NCI-H1417 treated with DMSO at 0.1 percent for 48 hours (cell line): ENCODE measurements at regions not wholly inside any gene's neighbourhood (a gene's known extent, or its start where the extent isn't known, plus 50 kb on each side); places are given as distances from the start of the nearest gene placed in this dataset.

Source experiments
- DNase-seq: peaks from one replicate; lab custom pipeline; 2025; lab: John Stamatoyannopoulos, UW

DNA sequence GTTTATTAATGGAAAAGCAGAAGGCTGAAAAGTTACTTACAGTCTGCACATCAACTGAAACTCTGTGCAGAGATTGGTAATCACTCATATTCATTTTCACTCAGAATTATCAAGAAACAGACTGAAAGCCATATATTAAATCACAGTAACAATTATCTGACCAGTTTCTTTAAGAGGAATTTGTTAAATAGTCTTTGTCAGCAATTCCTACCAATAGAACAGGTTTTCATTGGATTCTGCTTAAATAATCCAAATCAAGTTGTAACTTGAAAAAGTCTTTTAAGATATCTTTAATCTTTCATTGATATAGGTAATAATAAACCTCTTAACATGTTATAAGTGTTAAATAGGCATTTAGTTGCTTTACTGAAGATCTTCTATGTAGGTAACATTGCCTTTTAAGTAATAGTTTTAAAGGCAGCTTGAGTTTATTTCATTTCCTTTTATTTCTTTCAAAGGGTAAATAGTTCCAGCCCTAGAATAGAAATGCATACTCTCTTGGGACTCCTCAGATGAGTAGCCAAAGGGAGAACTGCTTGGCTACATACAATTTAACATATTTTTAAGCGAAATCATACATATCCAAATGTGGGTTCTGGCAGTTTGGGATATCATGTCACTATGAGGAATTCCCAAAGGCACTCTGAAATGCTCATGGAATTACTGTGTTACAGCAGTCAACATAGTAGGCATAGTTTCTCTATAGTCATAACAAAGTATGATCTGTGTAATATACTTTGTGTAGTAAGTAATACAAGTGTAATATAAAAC is 326.0 kb upstream of the SPRY2 start:
- no peak for DNase-seq

DNA sequence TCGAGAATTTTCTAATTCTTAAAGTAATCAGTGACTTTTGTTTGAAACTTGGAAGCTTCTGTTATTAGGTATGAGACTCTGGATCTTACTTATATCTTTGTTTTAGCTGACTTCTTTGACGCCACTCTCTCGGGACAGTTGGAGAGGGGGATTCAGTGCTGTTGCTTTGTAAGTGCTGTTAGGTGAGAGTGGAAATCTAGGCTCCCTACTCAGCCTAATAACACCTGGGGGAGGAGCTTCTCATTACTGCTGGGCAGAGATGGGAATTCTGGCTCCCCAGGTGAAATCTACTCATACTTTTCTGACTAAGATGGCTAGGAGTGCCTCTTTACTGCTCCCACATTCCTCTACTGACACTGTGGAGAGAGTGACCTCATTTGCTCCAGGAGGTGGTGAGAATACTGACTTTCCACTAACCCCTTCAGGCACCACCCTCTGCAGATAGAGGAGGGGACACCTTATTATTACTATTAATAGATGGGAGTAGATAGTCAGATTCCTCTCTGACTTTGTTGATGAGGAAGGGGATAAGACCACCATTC is 324.9 kb upstream of the SPRY2 start:
- no peak for DNase-seq

DNA sequence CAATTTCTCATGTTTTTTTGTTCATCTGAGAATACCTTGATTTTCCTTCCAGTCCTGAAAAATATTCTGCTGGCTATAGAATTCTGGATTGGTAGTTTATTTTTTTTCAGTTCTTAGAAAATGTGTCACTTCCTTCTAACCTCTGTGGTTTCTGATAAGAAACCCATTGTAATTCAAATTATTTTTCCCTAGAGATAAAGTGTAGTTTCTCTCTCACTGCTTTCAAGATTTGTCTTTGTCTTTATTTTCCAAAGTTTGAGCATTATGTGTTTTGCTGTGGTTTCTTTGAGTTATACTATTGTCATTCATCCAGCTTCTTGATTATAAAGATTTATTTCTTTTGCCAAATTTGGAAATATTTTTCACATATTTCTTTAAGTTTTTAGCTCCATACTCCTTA is 324.0 kb upstream of the SPRY2 start:
- DNase-seq, result no peak

DNA sequence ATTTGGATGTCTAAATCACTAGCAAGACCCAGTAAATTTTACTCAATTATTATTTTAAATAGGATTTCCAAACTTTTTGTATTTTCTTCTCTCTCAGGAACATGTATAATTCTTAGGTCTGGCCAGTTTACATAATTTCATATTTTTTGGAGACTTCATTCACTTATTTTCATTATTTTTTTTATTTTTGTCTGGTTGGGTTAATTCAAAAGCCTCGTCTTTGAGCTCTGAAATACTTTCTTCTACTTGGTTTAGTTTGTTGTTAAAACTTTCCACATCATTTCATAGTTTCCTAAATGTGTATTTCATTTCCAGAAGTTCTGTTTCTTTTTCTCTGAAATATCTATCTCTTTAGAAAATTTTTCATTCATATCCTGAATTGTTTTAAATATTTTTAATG is 322.9 kb upstream of the SPRY2 start:
- no peak for DNase-seq

DNA sequence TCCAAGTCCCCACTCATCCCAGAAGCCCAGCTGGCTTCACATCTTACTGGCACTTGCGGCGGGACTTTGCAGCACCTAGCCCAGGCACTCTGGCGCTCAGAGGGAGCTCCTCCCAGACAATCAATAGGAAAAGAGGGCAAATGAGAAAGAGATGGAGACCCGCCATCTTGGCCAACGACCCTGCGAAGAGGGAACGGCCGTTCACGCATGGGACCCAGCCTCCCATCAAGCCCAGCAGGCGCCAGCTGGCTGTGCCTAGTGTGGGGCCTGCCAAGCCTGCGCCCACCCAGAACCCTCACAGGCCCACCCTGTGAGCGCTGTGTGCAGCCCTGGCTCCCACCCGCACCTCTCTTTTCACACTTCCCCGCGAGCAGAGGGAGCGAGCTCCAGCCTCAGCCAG is 317.8 kb upstream of the SPRY2 start:
- DNase-seq, result no peak

DNA sequence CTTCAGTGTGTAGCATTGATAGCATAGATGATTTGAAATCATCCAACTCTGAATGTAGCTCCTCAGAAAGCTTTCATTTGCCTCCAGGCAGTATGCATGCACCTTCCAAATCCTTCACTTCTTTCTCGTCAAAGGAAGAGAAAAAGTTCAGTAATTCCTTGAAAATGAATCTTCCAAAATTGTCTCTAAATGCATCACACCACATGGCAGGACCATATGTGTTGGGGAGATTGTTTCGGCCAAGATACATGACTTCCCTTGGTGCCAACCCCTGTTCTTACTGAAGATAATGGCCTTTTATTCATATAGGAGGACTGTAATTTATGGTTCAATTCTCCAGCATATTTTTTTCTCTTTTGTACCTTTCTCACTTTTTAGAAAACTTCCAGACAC is 315.6 kb upstream of the SPRY2 start:
- no peak for DNase-seq

DNA sequence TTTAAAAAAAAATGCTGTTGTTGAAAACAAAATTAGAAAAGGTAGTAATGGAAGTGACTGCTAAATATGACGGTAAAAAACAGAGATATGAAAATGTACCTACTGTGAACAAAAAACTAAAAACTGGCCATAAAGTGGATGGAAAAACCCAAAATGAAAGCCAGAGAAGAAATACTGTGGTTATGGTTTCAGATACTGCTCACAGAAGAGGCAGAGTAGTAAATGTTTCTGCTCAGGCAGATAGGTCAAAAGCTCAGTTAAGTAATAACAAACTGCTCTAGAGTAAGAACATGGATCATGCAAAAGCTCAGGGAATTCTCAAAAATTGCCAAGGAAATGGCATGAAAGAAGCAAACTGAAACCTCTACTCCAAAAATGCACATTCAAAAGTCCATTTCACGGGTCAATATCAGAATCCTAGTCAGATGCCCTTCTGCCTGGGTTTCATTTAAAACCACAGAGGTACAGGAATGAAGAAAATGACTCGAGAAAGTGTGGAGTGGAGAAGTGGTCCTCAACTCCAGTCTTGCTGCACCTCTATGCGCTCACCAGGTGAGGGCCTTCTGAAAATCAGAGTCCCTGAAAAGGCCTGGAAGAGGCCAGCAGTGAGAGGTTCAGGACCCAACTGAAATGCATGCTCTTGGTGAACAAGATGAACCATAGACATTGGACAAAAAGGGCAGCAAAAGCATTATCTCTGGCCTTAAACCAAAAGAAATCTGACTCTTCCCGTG is 315.0 kb upstream of the SPRY2 start:
- no peak for DNase-seq

DNA sequence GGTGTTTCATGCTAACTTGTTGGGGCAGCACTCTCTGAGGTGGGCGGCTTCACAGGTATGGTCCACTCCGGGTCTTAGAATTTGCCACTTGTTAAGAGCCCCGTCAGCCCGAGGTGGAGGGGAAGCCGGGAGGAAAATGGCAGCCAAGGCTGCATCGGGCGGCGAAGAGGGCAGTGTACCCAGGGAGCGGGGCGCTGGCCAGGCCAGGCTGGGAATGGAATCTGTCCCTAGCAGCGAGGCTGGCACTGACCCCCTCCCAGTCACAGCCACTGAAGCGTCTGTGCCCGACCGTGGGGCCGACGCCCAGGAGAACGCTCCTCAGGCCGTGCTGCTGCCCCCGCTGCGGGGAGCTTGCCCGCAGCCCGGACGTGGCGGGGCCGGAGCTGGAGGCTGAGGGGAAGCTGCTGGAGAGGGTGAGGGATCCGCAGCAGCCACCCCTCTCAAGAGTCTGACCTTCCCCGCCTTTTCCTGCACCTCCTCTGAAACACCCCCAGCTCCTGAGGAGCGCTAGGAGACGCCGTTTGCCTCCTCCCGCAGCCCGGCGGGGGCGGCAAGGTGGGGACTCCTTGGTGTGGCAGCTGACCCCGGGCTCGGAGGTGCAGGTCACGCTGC is 313.8 kb upstream of the SPRY2 start:
- DNase-seq, result no peak

DNA sequence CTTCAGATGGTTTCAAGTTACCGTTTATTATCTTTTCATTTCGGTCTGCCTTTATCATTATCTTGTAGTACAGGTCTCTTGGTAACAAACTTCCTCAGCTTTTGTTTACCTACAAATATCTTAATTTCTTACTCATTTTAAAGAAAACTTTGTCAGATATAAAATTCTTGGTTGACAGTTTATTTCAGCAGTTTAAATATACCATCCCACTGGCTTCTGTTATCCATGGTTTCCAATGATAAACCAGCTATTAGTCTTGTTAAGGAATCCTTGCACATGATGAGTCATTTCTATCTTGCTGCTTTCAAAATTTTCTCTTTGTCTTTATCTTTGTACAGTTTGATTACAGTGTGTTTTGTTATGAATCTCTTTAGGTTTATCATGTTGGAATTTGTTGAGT is 308.3 kb upstream of the SPRY2 start:
- DNase-seq, result no peak

DNA sequence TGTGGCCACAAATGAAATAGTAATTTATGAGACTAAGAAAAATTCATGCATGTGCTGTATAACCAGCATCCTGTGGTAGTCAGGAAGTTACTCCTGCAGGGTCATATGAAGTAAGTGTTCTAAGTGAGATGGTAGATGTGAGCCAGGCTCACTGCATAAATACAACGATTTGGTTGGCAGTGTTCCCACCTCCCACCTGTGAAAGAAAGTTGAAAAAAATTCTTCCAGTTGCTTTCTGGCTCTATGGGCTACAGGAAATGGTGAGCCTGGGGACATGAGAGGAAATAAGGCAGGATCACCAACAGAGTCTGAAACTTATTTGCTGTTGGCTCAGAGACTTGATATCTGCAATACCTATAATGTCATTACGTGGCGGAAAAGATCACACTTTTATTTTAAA is 301.7 kb upstream of the SPRY2 start:
- DNase-seq, result no peak

DNA sequence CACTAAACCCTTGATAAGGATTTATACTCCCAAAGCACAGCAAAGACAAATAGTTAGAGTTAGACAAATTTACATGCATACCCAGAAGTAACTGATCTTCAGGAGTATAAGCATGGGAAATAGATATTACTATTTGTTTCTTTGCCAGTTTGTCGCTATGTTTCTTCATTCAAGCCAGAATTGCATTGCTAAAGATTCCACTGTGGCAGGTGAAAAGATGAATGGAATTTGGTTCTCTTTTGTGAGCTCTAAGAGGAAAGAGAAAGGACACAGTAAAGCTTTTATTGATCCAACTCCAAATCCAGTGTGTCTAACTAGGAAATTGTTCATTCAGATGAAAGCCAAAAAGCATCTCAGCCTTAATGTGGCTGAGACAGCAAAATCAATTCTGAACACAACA is 292.3 kb upstream of the SPRY2 start:
- DNase-seq, result no peak

DNA sequence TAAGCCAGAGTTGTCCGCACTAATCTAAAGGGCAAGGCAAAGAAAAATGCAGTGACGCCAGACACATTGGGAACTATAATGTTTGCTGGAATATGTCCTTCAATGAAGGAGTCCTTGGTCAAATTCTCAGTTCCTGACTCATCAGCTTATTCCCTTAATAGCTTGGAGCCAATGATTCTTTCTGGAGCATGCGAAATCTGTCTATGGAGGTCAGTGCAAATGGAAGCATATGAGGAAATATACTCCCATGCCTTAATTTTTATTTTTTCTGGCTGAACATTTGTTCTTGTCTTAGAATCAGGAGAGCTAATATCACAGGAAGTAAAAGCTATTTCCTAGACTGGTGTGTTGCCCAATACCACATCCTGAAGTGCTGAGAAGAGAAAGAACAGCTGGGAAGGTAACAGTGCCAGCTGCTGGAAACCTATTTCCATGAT is 289.8 kb upstream of the SPRY2 start:
- no peak for DNase-seq

DNA sequence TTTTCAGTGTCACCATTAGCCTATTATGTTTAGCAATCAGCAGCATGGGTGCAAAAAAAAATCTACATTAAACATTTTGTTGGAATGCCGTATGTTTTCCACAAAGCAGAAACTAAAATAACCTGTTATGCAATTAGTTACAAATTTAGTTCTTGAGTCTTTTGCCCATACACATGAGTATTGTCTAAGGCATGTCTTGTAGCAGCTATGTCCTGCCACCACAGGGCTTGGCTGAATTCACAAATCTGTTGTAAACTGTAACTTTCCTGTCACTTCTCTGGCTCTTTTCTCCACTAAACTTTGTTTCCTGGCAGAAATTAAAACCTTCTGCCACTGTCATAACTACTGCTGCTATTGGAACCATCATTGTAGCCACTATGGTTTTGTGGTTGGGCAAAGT is 277.9 kb upstream of the SPRY2 start:
- DNase-seq, result no peak

DNA sequence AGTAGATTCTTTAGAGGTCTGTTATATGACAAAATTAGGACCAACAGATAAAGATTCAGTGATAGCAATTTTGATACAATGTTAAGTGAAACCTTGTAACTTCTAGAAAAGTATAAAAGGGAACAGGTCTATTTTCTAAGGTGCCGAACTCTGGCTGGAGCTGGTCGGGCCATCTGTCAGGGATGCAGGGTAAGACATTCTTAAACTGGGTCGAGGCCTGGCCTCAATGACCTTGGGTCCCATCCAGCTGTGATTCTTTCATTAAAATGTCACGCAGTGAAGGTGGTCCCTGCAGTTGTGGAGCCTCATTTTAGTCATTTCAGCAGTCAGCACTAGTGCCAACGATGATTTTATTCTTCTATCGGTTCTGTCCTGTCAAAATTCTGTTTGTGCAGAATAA is 271.9 kb upstream of the SPRY2 start:
- DNase-seq, result no peak

DNA sequence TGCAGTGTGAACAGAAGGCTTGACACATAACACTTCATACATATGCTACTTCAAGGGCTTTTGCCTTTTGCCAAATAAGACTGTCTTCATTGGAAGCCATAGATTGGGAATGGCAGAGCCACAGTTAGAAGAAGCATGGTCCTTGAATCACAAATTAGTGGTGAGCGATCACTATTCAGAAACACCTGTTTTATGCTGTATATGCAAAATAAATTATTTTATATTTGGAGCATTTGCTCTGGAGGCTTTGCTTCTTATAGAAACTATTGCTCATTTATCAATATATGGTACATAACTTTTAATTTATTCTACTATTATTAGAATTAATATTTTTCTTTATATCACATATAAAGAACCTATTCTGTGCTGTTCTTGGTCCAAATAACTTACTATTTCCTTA is 270.4 kb upstream of the SPRY2 start:
- no peak for DNase-seq

DNA sequence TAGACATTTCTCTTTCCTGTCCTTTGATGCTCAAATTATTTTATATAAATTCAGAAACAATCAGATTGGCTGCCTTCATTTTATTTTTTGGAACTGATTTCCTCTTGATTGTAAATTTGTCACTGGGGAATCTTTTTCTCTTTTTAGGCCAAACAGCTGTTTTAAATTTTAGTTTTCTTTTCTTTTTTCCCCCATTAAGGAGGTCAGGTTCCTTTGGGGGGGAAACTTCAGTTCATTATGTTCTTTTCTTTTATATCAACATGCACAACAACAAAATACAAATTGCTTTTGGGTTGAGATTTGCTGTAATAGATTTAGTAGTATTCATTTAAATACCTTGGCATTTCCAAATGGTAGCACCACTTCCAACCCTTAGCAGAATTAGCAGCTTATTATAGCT is 264.8 kb upstream of the SPRY2 start:
- DNase-seq, result no peak

DNA sequence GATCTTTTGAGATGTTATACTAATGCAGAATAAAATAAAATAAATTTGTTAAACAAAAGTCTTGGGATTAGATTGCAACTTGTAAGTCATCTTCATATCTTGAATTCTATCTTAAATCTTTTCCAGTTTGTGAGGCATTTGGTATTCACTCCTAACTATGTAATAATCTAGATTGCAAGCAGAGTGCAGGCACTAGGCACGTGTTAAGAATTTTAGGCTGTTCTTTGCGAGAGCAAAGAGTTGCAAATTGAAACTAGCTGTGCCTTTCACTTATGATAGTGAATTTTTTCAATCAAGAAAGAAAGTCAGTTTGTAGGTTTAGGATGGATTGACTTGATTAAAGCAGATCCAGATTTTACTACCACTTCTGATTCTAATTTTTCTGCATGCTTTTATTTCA is 264.1 kb upstream of the SPRY2 start:
- DNase-seq, result no peak

DNA sequence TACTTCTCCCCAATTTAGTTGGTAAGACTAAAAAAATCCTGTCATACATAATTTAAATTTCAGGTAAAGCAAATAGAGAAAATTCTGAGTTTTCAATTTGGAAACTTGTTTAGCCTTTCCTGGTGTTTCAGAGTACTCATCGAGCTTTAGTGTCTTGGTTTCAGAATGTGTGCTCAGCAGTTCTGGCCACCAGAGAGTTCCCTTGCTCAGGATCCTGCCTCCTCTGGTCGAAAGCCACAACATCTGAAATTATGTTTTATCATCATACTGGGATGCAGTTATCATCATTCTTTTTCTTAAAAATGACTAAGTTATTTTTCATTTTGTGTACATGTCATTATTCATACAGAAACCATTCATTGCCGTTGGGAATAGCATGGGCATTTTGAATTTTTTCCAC is 263.2 kb upstream of the SPRY2 start:
- DNase-seq, result no peak

DNA sequence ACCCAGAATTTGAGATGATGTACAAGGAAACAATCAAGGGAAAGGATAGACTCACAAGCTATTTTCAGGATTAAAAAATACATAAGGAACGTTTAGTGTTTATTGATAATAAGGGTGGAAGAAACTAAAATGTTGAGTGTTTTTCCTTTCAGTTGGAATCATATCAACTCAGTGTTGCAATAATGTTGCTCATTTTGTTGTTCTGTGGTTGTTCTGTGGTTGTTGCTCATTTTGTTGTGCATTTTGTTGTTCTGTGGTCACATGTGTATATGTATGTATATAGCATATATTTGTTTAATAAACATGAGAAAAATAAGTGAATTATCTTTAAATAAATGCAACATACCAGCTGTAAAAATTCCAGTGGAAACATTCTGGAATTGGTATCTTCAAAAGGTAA is 262.4 kb upstream of the SPRY2 start:
- no peak for DNase-seq

DNA sequence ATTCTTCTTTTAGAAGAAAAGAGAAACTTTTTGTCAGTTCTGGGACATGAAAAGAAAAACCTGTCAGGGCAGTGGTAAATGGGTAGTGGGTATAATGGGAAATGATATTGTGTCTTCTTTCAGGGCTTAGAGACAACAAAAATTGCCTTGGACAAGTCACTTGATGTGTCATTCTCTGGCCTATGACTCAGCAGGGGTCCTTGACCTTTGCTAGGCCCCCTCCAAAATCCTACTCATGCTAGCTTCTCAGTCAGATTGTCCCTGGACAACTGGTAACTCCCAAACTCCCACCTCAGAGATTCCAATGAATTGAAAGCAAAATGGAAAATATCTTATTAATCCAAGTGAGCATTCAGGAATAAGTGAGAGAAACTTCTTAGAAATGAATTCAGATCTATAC is 258.8 kb upstream of the SPRY2 start:
- DNase-seq, result no peak

DNA sequence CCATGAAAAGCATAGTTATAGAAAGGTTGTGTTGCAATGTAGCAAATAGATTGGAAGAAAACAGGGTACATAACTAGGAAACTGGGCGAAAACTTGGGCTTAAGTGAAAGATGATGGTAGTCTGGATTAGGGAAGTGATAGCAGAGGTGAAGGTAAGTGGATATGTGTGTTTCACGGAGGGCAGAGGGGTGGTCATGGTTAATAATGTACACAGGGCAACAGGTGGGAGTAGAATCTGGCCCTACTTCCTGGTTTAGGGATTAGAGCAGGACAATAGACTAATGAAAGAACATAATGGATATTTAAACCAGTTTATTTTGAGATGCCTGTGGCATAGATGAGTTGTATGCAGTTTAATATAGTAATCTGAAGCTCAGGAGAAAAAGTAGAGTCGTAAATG is 257.3 kb upstream of the SPRY2 start:
- no peak for DNase-seq

DNA sequence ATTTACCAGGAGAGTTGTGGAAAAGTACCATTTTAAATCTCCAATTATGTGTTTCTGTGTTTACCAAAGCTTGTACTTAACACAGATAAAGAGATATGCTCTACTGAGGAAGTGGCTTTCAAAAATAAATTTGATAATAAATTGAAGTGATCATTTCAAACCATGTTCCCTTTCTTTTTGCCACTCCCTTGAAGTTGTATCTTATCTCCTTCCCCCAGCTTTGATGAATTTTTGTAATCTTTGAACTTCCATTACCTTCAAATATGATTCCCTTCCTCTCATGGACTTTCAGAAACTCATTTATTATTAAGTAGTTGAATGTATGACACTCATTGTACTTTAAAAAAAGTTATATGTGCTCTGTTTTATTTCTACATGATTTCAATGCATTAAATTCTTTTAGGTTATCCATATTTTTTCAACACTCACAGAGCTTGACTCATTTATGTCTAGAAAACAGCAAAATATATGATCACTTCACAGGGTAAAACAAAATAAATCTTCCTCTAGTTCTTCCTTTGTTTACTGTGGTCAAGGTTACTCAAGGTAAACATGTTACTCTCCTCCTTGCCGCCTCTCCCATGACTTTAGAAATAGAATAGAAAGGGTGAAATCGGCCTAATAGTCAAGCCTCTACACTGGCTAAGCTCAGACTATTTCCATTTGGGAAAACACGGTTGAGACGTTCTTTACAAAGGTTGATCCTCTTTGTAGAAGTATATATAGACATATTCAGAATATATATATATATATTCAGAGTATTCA is 251.2 kb upstream of the SPRY2 start:
- no peak for DNase-seq
